ENCODE measurements at regions not wholly inside any gene's neighbourhood (a gene's known extent, or its start where the extent isn't known, plus 50 kb on each side); places are given as distances from the start of the nearest gene placed in this dataset.

- no peak for DNase-seq
These were observed 439.6 kb downstream of the CDH8 start for GRCh38 chr16:61596655-61597054.

DNA sequence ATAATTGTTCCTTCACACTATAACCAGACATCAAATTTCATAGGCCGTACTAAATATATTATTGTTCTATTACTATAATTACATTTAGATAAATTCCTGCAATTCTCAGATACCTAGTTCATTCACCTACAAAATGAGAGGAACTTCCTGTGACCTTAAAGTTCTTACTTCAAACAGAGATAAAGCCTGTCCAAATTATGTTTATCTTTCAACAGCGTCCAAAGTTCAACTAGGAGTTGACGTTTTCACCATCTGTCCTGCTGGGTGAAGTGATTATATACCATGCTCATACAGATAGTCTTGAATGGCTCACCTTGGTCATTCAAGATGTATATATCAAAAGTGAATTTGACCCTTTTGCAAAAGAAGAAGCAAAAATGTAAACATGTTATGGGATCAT, 440.6 kb downstream of the CDH8 start:
- DNase-seq, result no peak

DNA sequence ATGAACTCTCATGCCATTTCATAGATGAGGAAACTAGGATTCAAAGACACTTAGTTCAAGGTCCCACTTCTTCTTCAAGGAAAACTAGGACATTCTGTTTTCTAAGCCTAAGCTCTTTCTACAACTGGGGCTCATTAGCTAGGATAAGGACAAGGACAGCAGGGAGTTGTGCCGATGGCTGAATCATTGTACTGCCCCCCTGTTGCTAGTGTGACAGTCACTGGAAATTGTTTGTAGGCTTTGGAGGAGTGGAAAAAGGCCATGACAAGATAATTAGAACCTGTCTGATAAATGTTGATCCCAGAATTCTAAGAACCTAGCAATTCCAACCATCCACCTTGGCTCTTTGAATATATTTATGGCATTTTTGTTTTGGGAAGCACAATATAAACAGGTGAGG, 445.7 kb downstream of the CDH8 start:
- DNase-seq, result no peak

DNA sequence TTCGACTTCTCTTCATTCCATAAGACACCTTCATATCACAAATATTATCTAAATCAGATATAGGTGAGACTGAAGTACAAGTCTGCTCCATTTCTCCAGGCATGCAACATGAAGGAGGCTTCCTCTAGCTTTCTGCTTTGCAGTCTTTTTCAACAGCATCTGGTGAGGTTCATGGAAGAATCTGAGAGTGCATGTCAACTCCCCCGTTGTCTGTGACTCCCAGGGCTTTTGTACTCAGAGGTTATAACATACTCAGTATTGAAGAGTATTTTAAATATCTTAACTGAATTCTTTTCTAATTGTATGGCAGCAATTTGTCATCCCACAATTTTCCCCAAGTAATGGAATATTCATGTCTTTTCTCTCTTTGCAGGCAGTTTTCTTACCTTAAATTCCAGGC, 448.7 kb downstream of the CDH8 start:
- no peak for DNase-seq

GRCh38 chr16:61581417-61582046, 454.7 kb downstream of the CDH8 start:
- no peak for DNase-seq

DNA sequence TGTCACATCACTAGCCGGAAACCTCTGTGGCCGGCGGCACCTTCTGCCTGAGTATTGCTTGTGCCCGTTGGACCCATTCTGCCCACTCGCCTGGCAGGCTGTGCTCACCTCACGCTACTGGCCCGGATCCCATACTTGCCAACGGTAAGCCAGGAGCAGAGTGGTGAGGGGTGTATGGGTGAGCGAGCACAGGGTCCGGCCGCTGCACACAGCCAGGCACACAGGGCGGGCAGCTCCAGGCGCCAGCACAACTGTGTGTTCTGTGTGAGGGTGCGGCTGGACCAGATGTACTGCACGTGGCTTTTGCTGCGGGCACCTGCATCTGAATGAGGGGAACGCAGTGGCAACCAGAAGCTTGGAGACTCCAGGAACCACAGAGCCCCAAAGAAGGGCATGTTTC, 455.7 kb downstream of the CDH8 start:
- DNase-seq, result no peak

GRCh38 chr16:61579195-61579594, 457.0 kb downstream of the CDH8 start:
- no peak for DNase-seq

DNA sequence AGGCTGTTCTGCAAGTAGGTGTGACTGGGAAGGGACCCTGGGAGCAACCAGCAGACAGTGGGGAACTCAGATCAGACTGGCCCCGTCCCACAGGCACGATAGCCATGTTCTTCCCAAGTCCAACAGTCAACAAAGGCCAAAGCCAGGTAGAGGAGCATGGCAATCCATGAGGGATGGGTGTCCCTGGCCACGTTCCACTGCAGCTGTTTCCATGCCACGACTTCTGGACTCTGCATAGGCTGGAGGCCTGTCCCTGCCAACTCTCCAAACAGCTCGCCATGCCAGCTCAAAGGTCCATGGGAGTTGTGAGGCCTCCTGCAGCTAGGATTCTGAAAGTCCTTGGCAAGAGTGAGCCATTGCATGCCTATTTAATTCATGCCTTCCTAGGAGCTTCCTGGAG, 459.8 kb downstream of the CDH8 start:
- no peak for DNase-seq

DNA sequence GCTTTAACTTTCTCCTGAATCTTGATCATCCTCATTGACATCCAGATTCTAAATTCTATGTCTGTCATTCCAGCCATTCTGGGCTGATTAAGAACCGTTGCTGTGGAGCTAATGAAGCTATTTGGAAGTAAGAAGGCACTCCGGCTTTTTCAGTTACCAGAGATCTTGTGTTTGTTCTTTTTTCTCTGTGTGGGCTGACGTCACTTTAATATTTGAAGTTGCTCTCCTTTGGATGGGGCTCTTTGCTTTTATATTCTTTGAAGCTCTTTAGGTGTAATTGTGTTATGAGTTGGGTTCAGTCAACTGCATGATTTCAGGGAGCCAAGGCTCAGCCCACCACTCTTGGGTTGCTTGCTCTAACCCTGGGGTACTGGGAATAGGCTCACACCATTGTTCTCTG, 460.6 kb downstream of the CDH8 start:
- DNase-seq, result no peak

DNA sequence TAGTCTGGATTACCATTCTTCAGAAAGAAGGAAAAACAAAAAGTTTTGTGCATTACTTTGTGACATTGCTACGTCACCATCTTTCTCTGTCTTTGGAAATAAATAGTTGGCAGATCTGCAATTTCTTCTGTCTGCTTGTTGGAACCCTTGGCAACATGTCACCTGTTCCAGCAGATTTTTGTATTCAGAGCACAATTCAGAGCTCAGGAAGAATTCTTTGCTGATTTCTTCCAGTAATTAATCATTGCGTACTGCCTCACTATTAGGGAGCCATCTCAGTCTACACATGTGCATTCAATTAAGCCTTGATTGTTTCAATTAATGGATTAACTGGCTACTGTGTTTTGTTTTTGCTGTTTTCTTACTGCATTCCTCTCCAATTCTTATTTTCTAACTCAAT, 467.2 kb downstream of the CDH8 start:
- DNase-seq, result no peak

- no peak for DNase-seq
These were observed 471.5 kb downstream of the CDH8 start for GRCh38 chr16:61564716-61565115.

- DNase-seq, result no peak
These were observed 480.4 kb downstream of the CDH8 start for GRCh38 chr16:61555718-61556441.

DNA sequence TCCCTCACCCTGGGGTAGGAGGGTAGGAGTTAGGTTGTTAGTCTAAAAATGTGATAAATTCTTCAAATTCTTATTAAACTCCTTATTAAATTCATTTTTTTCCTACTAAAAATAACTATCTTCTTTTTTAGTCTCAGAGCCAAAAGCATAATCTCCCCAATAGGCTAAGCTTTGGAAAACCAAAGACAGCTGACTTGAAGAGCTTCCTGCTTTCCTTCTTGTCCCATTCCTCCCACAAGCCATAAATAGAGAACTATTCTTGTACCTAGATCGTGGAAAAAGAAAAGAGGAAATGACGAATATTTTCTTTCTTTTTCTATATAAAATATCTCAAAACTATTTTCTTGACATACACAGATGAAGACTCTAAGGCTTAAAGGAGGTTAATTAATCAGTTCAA, 486.9 kb downstream of the CDH8 start:
- DNase-seq, result no peak

GRCh38 chr16:61547626-61548025, 488.6 kb downstream of the CDH8 start:
- no peak for DNase-seq

GRCh38 chr16:61544165-61544564, 492.1 kb downstream of the CDH8 start:
- DNase-seq, result no peak

DNA sequence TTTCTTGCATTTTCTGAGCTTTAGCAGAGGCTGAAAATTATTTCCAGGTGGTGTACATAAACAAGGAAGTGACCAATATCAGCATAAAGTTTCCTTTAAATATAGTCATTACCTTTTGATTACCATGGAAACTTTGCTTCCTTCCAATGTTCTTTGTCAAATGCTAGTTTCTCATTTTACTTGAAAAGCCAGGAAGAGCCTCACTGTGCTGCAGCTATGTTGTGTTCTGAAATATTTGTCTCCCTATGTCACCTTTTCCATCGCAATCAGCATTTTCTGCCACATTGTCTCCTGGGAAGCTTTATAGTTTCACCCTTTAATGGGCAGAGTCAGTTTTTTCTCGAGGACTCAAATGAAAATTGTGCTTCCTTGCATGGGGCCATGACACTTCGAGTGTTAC, 496.0 kb downstream of the CDH8 start:
- DNase-seq, result no peak

DNA sequence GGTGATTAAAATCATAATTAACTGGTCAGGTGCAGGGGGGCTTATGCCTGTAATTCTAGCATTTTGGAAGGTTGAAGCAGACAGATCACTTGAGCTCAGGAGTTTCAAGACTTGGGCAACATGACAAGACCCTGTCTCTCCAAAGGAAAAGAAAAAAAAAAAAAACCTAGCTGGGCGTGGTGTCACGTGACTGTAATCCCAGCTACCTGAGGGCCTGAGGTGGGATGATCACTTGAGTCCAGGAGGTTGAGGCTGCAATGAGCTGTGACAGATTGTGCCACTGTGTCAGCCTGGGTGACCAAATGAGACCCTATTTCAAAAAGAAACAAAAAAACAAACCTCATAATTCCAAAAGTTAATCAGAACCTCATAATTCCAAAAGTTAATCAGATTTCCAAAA, 505.5 kb downstream of the CDH8 start:
- no peak for DNase-seq

GRCh38 chr16:61500851-61501250, 535.4 kb downstream of the CDH8 start:
- DNase-seq, result no peak

DNA sequence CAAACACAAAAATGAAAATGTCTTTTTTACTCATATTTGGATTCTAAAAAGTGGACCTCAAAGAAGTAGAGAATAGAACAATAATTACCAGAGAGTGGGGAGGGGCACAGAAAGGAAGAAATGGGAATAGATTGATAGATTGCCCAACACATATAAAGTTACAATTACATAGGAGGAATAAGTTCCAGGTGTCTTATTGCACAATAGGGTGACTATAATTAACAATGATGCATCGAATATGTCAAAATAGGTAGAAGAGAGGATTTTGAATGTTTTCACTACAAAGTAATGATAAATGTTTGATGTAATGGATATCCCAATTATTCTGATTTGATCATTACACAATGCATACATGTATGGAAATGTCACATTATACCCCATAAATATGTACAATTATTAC, 556.0 kb downstream of the CDH8 start:
- DNase-seq, result no peak

DNA sequence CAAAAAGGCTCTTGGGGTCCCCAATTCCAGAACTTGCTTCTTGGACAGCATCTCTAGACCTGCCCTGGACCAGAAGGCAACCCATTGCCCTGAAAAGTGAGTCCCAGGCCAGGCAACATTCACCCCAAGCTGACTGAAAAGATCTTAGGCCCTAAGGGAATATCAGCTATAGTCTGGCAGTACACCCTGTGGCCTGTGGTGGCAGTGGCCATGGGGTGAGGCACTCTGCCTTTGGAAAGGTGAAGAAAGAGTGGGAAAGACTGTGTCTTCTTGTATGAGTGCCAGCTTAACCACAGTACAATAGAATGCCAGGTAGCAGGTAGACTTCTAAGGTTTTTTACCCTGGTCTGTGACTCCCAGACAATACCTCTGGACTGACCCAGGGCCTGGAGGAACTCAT, 564.5 kb downstream of the CDH8 start:
- DNase-seq, result no peak

GRCh38 chr16:61471023-61471422, 565.2 kb downstream of the CDH8 start:
- DNase-seq, result no peak

- no peak for DNase-seq
These were observed 571.0 kb downstream of the CDH8 start for GRCh38 chr16:61465285-61465684.

GRCh38 chr16:61460020-61460419, 576.2 kb downstream of the CDH8 start:
- no peak for DNase-seq

DNA sequence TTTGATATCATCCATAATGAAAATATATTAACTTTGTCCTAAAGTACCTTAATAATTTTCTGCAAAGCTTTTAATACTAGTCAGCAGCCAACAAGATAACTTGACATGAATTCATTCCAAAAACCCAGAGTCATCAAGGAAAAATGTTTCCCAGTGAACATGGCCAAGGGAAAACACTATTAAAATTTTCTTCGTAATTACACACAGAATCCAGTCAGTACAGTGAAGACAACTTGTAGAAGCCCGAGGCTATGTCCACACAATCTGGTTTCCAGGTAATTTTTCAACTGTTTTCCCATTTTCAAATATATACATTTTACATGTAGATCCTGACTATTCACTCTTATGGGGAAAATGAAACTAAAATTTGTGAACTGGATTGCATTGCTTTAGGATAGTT, 600.9 kb downstream of the CDH8 start:
- DNase-seq, result no peak

DNA sequence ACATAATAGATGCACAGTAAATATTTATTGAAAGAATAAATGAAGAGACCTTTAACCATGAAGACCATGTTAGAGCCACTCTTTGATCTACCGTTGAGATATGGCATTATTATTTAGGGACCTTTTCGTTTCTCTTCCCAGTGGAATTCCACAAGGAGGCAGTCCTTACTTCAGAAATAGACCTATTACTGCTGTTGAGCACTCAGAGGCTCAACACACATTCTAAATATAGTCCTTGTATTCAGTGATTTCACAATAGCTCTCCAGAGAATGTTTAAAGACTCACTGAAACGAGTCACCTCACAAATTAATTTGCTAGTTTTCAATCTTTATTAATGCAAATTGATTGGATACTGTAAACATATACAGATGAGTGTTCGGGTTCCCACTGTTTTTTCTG, 603.8 kb downstream of the CDH8 start:
- DNase-seq, result no peak

All from NCI-H1105 treated with DMSO at 0.1 percent for 48 hours (cell line).